ENCODE measurements at regions not wholly inside any gene's neighbourhood (a gene's known extent, or its start where the extent isn't known, plus 50 kb on each side); places are given as distances from the start of the nearest gene placed in this dataset.

DNA sequence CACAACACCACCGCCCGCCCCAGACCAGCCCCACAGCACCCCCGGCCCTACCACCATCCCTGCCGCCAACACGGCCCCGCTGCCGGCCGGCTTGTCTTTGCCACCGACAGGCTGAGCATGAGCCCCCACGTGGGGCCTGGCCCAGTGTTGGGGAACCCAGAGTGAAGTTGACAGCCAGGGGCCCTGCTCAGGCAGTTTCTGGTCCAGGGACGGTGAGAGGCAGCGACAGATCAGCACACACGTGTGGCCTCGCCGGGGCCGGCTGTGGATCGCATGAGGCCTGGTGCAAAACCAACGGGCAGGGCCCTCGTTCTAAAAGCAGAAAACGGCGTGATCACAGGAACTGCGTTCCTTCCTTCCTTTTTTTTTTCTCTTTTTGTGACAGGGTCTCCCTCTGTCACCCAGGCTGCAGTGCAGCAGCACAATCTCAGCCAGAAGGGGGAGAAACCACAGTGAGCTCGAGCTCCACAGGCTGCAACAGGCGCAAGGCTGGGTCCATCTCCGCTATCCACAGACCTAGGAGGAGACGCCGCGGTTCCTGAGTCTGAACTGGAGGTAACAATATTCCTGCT lies 50.5 kb upstream of the FBRSL1 start:
- DNase-seq = no peak

DNA sequence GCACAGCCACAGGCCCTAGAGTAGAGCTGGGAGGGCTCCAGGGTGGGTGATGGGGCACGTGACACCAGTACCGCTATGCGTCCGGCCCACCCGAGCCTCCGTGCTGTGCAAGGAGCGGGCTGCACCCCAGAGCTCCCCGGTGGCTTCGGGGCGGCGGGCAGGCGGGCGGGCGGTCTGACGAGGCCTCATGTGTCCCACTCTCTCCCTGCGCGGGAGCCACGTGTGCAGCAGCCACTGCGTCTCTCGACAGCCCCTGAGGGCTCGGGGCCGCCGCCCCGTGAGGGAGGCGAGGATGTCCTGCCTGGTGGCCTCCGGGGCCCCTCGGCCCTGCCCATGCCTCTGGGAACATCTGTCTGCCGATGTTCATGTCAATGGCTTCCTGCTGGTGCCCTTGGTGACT lies 51.2 kb upstream of the FBRSL1 start:
- no peak for DNase-seq

DNA sequence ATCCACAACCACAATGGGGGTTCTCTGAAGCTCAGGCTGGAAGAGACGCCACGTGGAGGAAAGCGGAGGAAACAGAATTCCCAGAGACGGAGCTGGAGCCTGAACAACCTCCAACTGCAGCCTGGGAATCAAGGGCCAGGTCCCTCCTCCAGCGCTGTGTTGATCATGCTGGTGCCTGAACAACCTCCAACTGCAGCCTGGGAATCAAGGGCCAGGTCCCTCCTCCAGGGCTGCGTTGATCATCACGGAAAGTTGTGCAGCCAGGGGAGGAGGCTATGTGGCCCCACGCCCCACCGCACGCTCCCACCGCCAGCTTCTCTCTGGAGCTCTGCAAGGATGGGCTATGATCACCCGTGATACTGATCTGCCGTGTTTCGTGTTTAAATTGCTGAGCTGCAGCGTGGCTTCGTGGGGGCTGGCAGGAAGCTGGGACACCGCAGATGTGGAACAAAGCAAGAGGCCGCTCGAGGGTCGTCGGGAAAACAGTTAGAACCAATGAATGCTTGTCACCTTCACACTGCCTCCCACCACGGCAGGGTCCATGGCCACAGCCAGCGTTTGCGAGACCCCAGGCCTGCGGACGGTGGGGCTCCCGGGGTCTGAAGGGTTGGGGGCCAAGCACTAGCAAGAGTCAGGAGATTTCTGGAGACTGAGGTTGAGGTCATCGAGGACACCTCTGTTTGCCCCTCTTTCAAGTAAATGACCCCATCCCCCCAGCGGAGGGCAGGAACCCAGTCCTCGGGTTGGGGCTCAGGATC lies 51.8 kb upstream of the FBRSL1 start:
- DNase-seq = no peak

DNA sequence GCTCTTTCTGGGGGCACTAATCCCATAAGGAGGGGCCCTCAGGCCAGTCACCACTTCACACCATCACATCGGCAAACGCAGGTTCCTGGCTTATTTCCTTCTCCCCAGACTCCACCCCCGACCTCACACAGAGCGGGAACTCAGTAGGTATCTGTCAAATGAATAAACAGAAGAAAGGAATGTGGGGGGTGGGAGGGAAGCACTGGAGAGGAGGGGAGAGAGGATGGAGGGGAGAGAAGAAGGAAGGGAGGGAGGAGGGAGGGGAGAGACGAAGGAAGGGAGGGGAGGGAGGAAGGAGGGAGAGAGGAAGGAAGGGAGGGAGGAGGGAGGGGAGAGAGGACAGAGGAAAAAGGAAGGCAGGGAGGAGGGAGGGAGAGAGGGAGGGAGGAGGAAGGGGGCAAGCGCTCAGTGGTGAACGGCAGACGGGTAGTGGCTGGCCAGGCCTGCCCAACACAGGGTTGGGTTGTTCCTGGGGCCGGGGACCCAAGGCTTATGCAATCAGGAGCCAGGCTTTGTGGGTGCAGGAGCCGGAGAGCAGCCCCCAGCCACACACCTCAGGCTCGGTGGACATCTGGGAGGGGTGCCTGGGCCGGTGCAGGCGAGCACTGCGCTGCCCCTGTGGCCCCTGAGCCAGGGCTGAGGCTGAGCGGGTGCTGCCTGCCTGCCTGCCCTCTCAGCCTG lies 52.6 kb upstream of the FBRSL1 start:
- DNase-seq = no peak

DNA sequence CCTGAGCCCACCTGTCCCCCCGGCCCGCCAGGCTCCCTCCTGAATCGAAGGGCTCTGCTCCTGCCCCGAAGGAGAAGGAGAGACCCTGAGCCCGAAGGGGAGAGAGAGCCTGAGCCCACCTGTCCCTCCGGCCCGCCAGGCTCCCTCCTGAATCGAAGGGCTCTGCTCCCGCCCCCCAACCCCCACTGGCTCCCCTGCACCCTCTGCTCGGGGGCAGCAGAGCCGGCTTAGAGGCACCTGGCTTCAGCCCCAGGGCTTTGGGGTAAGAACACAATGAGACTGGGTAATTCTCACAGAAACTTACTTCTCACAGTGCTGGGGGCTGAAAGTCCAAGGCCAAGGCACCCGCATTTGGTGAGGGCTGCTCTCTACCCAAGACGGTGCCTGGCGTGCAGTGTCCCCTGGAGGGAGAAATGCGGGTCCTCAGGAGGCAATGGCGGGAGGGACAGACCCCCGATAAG lies 53.1 kb upstream of the FBRSL1 start:
- no peak for DNase-seq

GRCh38 chr12:132435486-132436187 lies 54.3 kb upstream of the FBRSL1 start:
- no peak for DNase-seq

GRCh38 chr12:132433641-132434395 lies 56.1 kb upstream of the FBRSL1 start:
- no peak for DNase-seq

DNA sequence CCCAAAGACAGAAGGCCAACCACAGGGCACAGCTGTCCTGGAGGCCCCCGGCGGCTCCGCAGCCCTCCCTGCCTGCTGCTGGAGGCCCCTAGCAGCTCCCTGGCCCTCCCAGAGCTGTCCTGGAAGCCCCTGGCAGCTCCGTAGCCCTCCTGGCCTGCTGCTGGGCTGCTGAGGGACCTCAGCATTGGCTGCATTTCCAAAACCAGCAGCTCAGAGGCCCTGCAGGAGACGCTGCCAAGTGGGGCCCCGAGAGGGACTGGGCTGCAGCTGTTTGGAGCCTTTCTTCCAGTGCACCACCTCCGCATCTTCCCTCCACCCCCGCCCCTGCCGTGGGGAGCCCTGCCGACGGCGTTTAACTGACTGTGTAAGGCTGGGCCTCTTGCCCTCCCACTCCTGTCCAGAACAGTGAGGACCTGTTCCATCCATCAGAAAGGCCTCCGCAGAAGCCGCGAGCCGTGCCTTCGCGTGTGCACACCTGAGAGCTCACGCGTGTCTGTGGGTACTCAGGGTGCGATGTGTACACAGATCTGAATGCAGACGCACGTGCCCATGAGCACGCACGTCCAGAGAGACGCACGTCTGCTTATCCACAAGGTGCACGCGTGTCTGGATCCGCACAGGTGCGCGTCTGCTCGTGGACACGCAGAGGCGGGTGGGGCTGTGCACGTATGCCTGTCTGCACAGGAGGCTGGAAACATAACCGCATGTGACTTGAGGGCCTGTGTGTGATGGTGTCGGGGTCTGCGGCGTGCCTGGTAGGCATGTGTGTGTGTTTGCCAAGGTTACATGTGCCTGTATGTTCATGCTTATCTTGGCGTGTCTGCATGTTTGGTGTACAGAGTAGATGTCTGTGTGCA lies 57.0 kb upstream of the FBRSL1 start:
- no peak for DNase-seq

GRCh38 chr12:132432126-132432705 lies 57.7 kb upstream of the FBRSL1 start:
- no peak for DNase-seq

GRCh38 chr12:132430838-132431774 lies 58.8 kb upstream of the FBRSL1 start:
- no peak for DNase-seq

DNA sequence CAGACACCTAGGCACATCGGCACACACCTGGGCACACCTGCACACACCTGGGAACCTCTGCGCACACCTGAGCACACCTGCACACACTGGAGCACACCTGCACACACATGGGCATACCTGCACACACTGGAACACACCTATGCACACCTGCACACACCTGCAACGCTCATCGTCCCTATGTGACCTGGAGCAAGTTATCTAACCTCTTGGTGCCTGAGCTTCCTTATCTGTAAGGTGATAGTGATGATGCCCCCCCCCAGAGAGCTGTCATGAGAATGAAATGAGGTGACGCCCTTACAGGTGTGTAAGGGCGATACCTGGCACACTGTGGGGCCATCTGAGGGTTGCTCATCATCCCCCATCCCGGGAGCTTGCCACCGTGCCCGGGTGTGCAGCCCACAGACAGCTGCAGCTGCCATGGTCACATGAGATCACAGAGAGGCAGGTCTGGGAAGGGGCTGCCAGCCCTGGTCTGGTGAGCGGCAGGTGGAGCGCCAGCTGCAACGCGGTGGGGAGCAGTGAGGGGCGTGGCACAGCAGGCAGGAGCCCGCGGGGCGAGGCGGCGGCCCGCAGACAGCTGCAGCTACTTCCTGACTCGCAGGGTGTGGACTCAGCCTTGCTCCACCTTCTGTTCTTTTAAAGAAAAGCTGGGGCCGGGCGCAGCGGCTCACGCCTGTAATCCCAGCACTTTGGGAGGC lies 59.9 kb upstream of the FBRSL1 start:
- DNase-seq = peak; percentile 77

DNA sequence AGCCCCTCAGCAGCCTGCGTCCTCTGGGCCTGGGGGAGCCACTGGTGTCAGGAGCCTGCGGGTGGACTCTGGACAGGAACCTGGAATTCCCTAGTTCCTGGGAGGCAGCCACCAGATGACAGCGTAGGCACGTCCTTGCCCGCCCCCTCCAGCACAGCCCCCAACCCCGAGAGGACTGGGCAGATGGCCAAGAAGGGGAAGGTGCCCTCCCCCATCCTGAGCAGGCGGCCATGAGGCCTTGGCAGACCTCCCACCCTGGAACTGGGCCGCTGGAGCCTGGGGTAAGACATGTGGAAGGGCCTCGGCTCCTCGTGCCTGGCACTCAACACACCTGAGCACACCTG lies 60.4 kb upstream of the FBRSL1 start:
- DNase-seq = no peak

DNA sequence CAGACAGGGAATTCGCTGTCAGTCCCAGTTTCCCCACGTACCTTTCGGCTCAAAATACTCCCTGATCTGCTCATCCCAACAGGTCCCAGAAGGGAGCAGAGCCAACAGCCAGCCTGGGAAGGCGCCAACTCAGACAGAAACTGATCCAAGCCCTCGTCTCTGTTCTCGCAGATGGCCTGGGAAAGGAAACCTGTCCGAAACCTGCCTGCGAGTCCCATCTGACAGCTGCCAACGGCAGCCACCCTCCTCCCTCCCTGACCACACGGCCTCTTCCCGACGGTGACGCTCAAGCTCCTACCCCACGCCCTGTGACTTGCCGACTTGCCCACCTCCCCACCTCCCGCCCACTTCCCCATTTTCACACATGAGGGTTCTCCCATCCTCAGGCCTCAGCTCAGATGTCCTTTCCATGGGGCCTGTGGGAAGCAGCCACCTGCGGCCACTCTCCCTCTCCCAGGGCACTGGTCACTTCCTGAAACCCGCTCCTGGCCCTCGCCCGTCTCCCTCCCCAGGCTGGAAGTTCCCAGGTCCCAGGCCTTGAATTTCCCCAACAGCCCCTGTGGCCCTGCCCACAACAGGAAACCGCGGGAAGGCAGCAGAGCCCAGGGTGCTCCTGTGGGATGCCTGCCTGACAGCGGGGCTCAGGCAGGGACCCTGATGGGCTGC lies 60.9 kb upstream of the FBRSL1 start:
- no peak for DNase-seq

DNA sequence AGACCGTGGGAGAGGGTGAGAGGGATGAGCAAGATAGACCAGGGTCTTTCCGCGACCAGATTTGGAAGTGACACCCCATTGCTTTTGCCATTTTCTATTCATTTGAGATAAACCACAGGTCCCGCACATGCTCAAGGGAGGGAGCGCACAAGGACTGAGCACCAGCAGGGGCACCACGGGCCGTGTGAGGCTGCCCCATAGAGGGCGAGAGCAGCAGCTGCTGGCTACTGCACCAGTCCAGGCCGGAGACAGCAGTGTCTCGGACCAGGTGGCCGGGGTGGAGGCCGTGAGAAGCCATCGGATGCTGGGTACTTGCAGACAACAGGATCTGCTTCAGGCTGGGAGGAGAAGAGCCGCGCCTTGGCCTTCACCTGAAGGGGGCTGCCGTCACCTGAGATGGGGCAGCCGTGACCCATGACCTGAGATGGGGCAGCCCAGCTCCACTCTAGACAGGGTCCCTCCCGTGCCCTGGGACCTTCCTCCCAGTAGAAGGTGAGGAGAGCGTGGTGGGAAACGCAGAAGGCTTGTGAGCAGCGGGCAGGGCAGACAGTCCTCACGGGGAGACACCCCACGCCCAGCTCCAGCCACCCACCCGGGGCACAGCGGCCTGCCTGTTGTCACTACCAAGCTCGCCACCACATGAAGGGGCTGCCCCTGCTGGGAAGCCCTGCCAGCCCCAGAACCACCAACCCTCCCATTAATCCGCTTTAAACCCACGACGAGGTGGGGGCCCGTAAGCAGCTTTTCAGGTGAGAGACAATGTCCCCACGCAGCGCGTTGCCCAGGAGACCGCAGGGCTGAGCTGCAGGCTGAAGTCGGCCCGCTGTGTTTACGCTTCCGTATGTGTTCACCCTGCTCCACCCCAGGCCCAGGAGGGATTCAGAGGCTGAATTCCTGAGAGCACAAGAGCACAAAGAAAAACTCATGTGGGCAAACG lies 61.7 kb upstream of the FBRSL1 start:
- DNase-seq = no peak

DNA sequence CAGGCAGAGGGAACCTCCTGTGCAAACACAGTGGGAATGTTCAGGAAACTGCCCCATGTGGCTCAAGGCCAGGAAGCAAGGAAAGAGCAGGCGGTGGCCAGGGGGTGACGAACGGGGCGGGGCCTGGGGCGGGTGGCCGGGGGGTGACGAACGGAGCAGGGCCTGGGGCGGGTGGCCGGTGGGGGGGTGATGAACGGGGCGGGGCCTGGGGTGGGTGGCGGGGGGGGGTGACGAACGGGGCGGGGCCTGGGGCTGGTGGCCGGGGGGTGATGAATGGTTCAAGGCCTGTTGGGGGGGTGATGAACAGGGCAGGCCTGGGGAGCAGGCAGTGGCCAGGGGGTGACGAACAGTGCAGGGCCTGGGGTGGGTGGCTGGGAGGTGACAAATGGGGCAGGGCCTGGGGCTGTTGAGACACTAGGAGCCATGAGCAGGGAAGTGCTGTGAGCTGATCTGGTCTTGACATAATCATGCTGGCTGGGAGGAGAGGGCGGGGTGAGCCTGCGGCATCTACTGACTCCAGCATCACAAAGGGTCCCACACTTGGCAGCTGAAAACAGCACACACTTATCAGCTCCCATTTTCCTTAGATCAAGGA lies 62.7 kb upstream of the FBRSL1 start:
- no peak for DNase-seq

DNA sequence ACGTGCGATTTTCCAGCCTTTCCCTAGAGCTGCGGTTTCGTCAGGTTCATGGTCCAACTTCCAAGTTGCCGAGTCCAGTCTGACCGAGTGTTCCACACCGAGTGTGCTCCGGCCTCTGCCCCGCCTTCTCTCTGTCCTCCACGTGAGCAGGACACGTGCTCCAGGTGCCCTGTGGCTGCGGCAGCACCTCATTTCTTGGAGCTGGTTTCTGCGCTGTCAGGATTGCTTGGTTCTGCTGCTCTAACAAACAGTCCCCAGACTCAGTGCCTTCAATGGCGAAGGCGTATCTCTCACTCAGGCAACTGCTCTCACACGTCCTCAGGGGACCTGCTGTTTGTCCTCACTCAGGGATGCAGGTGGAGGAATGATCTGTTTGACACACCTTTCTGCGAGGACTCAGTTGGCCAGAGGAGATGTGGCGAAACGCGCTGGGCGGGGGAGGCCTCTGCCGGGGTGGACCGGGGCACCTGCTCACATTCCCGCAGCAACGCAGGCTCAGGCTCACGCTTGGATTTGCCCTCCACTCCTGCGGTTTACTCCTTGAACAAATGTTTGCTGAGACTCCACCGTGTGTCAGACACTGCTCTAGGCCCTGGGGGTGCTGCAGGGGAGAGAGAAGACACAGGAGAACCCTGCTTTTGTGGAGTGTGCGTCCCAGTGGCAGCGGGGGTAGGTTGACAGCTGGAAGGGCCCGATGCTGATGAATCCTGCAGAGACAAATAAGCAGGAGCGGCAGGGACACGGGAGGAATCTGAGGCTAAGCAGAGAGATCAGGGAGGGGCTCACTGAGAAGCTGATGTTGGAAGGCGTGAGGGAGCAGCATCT lies 63.4 kb upstream of the FBRSL1 start:
- no peak for DNase-seq

DNA sequence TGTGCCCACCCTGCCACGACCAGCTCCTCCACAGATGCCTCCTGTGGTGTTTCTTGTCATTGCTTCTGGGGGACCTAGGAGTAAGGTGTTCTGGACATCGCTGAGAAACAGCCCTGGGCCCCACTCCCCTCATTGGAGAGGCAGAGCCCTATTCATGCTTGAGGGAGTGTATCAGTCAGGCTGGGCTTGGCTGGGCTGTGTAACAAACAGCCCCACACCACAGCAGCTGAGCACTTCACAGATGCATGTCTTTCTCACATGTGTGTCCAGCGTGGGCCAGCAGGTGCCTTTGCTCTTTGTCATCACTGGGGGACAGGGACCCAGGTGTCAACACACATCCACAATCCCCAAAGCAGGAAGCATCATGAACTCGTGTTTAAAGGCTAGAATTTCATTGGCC lies 65.1 kb upstream of the FBRSL1 start:
- DNase-seq = no peak

Data from NCI-H1436 treated with DMSO at 0.1 percent for 48 hours (cell line).